ENCODE measurements at regions not wholly inside any gene's neighbourhood (a gene's known extent, or its start where the extent isn't known, plus 50 kb on each side); places are given as distances from the start of the nearest gene placed in this dataset.

GRCh38 chr7:41146429-41146828, 556.5 kb downstream of the INHBA start:
- Histone ChIP-seq H3K9ac (replicated peaks in 1 of 4; ENCODE audit: extremely low read depth in 1 of 4, low read depth in 3 of 4, low read length in 3 of 4) (no peak overlapping the region), H3K4me3 (ENCODE audit: extremely low read depth in 1 of 4, insufficient read depth in 2 of 4, low read depth in 3 of 4, low read length in 4 of 4) (no peak overlapping the region), H4K5ac (ENCODE audit: insufficient read length, low read depth, low read length) (no peak overlapping the region), H3K4me2 (ENCODE audit: insufficient read depth in 1 of 2, low read depth in 2 of 2, low read length in 2 of 2) (no peak overlapping the region), H3K36me3 (ENCODE audit: control insufficient read depth in 2 of 4, insufficient read depth in 4 of 4, low read length in 3 of 4) (no peaks in the 10 kb centered on the region), H3K79me2 (ENCODE audit: control insufficient read depth in 1 of 2, insufficient read depth in 2 of 2, low read length in 2 of 2) (no peaks in the 10 kb centered on the region), H3K23me2 (ENCODE audit: low read depth, low read length) (no peaks in the 10 kb centered on the region), H2BK15ac (ENCODE audit: low read length) (no peak overlapping the region), H3K18ac (ENCODE audit: extremely low read depth, low read length) (no peak overlapping the region), H2BK5ac (ENCODE audit: low read depth, low read length) (no peak overlapping the region), H2BK120ac (replicated peaks; ENCODE audit: low read depth, low read length) (no peak overlapping the region), H3K79me1 (ENCODE audit: low read depth, low read length) (no peaks in the 10 kb centered on the region), H3K56ac (replicated peaks; ENCODE audit: insufficient read length, low read depth, low read length) (no peak overlapping the region), H2AFZ (ENCODE audit: low read length) (no peak overlapping the region), H4K91ac (replicated peaks; ENCODE audit: insufficient read length, low read length) (no peak overlapping the region), H3K27ac (ENCODE audit: low read depth, low read length) (no peak overlapping the region), H3K4ac (replicated peaks; ENCODE audit: insufficient read length, low read depth, low read length) (no peak overlapping the region), H2AK5ac (ENCODE audit: low read depth, low read length) (no peak overlapping the region), H2BK12ac (ENCODE audit: low read depth, low read length) (no peak overlapping the region), H3K4me1 (replicated peaks in 1 of 4; ENCODE audit: control insufficient read depth in 3 of 4, insufficient read depth in 4 of 4, low read length in 3 of 4) (0 out of 7 replicates have a peak, but pooled peaks cover 0 to 2% (median under 1%) of the 10 kb centered on the region in 4 experiments), H4K20me1 (replicated peaks in 1 of 2; ENCODE audit: control insufficient read depth in 1 of 2, insufficient read depth in 2 of 2, low read length in 2 of 2) (no peaks in the 10 kb centered on the region), H3K23ac (ENCODE audit: insufficient read length) (no peak overlapping the region), H3K14ac (ENCODE audit: insufficient read length) (no peak overlapping the region), H3K9me3 (ENCODE audit: insufficient read depth in 2 of 2, low read depth in 1 of 2, low read length in 1 of 2) (no peaks in the 10 kb centered on the region), H4K8ac (ENCODE audit: extremely low read depth, insufficient read depth, low read length) (no peak overlapping the region), H3K27me3 (replicated peaks in 1 of 4; ENCODE audit: control insufficient read depth in 3 of 4, extremely low read depth in 1 of 4, insufficient read depth in 3 of 4, low read length in 3 of 4) (no peaks in the 10 kb centered on the region), H2BK20ac (ENCODE audit: low read length) (no peak overlapping the region)
- FAIRE-seq (no peak), DNase-seq (ENCODE audit: low read depth in 1 of 2, low spot score in 2 of 2) (no peak)
- ChIA-PET CTCF (ENCODE audit: partially characterized antibody) (interaction anchor here (0.5 to 1.3 kb wide), 2 partner anchors 103 to 143 kb away, joined by 3 to 4 read pairs; no protein-coding TSS in a partner anchor), POLR2A (ENCODE audit: partially characterized antibody) (no interaction called here)
- WGBS, 2 experiments (ENCODE audit: extremely low coverage in 1 of 2, insufficient coverage in 1 of 2, insufficient read length in 1 of 2, insufficient replicate concordance in 2 of 2, low coverage in 1 of 2, low lambda C conversion rate in 2 of 2, missing lambda C conversion rate in 1 of 2) = 91% methylated on average over 3 of the region's 3 CpGs; no CpG with 5 or more reads in 1 of the 2 experiments
- no peak for TF ChIP-seq CTBP2 (IDR thresholded peaks at IDR 0.05; ENCODE audit: borderline replicate concordance, insufficient read depth, insufficient read length, low read length)
- TF ChIP-seq GTF2F1 (IDR thresholded peaks at IDR 0.05; ENCODE audit: borderline replicate concordance, low read depth, low read length) = no peak
- TF ChIP-seq KDM4A (IDR thresholded peaks at IDR 0.05; ENCODE audit: low read depth, low read length, severe bottlenecking) = no peak
- TF ChIP-seq POLR2A (IDR thresholded peaks at IDR 0.05; ENCODE audit: control extremely low read depth in 1 of 2, low read depth in 2 of 2, low read length in 2 of 2) = no peak
- no peak for TF ChIP-seq MAX (IDR thresholded peaks at IDR 0.05)
- TF ChIP-seq YY1 (IDR thresholded peaks at IDR 0.05; ENCODE audit: low read depth, low read length) = no peak
- TF ChIP-seq EZH2 (IDR thresholded peaks at IDR 0.05; ENCODE audit: low read depth, low read length, severe bottlenecking) = no peak
- no peak for TF ChIP-seq CHD2 (IDR thresholded peaks at IDR 0.05; ENCODE audit: low read length)
- TF ChIP-seq BCL11A (IDR thresholded peaks at IDR 0.05; ENCODE audit: low read depth in 2 of 2, low read length in 2 of 2) = no peak
